SK-N-MC (cell line): ENCODE measurements at regions not wholly inside any gene's neighbourhood (a gene's known extent, or its start where the extent isn't known, plus 50 kb on each side); places are given as distances from the start of the nearest gene placed in this dataset.

ENCODE experiments used
- DNase-seq: peaks from one replicate; pipeline ENCODE4 v3.0.0-alpha.2; 2011; ENCODE audit warnings: low read depth, low spot score
- H3K27ac ChIP-seq: fragments of 200-600 bp; sonication (generic); 2 replicates; pipeline ENCODE4 v1.5.1; 2016; ENCODE audit warnings: mixed run types
- H3K36me3 ChIP-seq: fragments of 200-600 bp; sonication (generic); 2 replicates; pipeline ENCODE4 v1.6.1; 2017; ENCODE audit warnings: antibody characterized with exemption, low read length, mixed read lengths; ENCODE audit not compliant: insufficient read depth
- H3K4me3 ChIP-seq: fragments of 200-600 bp; sonication (generic); 2 replicates; pipeline ENCODE4 v1.5.1; 2016
- H3K9ac ChIP-seq: fragments of 200-600 bp; sonication (generic); 2 replicates; pipeline ENCODE4 v1.8.0; 2017; ENCODE audit warnings: mixed run types, mixed read lengths; ENCODE audit not compliant: insufficient read length
- H3K9me3 ChIP-seq: fragments of 200-600 bp; sonication (generic); 2 replicates; pipeline ENCODE4 v1.6.1; 2017; ENCODE audit warnings: low read depth, mild to moderate bottlenecking, antibody characterized with exemption, low read length, moderate library complexity, mixed read lengths
- EZH2 ChIP-seq: fragments of 200-600 bp; sonication (generic); IDR thresholded peaks from one replicate; pipeline ENCODE4 v1.6.1; 2017; ENCODE audit warnings: antibody characterized with exemption
- FOXP2 ChIP-seq: optimal IDR thresholded peaks from 2 replicates; pipeline ENCODE3; 2011; ENCODE audit warnings: mild to moderate bottlenecking, moderate library complexity; ENCODE audit not compliant: insufficient read depth; ENCODE audit errors: extremely low read length, control extremely low read depth
- POLR2AphosphoS5 ChIP-seq: IDR thresholded peaks from 2 replicates; pipeline ENCODE4 v1.6.1; 2012; ENCODE audit warnings: mild to moderate bottlenecking, low read depth, low read length, borderline replicate concordance

DNA sequence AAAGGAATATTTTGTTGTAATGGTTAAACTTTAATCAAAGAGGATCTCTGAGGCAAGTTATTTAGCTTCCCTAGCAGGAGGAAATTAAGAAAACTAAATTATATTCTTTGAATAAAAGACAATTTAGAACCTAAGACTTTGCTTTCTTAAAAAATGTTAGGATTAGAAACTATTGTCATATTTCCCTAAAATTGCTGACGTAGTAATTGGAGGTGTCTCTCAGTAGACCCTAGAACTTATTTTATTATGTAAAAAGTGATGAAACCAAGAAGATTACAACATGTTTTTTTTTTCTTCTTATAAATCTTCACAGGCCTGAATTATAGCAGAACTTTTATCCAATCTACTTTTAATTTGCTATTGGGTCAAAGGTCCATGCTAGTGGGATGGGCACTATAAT lies 363.3 kb upstream of the THRB start:
- TF ChIP-seq EZH2: no peak
- TF ChIP-seq POLR2AphosphoS5: no peak
- no peak for TF ChIP-seq FOXP2
- Histone ChIP-seq H3K9ac (no peak overlapping the region), H3K27ac (no peak overlapping the region), H3K9me3 (no peaks in the 10 kb centered on the region), H3K4me3 (no peak overlapping the region), H3K36me3 (no peaks in the 10 kb centered on the region)
- DNase-seq: no peak

DNA sequence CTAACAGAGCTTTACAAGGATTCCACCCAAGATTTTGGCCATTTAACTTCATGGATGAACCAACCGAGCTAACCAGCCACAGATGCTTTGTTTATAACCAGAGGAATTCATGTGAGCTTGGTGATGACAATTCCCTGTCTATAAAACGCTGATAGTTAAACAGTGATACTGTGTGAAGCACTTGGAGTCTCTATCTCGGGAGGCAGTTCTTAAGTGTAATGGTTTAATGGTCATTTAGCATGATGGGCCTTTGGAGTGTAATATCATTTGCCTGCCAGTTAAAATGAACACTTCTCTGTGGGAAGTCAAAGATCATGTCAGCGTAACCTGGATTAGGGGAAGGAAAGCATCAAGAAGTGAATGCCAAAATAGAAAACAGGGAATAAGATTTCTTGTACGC lies 368.6 kb upstream of the THRB start:
- H3K9ac ChIP-seq: no peak overlapping the region
- DNase-seq: no peak
- no peaks in the 10 kb centered on the region for H3K36me3 ChIP-seq
- H3K4me3 ChIP-seq: no peak overlapping the region
- no peaks in the 10 kb centered on the region for H3K9me3 ChIP-seq
- TF ChIP-seq POLR2AphosphoS5 (no peak), FOXP2 (no peak), EZH2 (no peak)
- H3K27ac ChIP-seq: no peak overlapping the region

DNA sequence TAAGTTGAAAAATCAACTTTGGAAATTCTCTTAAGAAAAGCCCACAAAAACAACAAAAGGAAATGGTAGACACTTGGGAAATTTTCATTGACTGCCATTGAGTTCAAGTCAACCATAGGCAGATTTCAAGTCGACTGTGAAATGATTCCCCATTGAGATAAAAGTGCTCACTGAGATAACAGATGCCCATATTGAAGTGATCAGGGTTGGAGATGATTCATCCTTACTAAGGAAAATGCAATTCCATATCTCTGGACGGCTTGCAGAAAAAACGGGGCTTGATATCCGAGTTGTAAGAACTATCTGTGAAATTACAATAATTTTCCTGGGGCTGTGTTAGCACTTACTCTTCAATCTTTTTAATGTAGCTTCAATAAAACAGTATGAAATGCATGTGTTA lies 373.1 kb upstream of the THRB start:
- no peak for DNase-seq
- Histone ChIP-seq H3K27ac (no peak overlapping the region), H3K36me3 (no peaks in the 10 kb centered on the region), H3K9me3 (no peaks in the 10 kb centered on the region), H3K4me3 (no peak overlapping the region), H3K9ac (no peak overlapping the region)
- TF ChIP-seq FOXP2: no peak
- no peak for TF ChIP-seq EZH2
- TF ChIP-seq POLR2AphosphoS5: no peak

DNA sequence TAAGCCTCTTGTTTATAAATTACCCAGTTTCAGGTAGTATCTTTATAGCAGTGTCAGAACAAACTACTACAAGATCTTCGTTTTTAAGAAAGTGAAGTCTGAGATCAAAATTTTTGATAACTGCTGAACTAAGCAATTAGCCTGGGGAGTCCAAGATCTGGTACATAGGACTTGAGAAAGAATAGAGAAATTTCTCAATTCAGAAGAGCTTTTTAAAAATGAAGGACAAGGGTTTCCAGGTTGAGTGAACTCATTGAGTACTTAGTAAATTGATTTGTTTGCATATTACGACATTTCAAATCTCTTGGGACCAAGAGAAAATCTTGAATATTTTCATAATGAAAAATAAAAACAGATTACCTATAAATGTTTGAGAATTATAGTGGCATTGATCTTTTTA lies 386.6 kb upstream of the THRB start:
- no peak for DNase-seq
- no peak overlapping the region for H3K4me3 ChIP-seq
- H3K27ac ChIP-seq: no peak overlapping the region
- no peak overlapping the region for H3K9ac ChIP-seq
- no peaks in the 10 kb centered on the region for H3K9me3 ChIP-seq
- TF ChIP-seq FOXP2 (no peak), POLR2AphosphoS5 (no peak), EZH2 (no peak)
- no peaks in the 10 kb centered on the region for H3K36me3 ChIP-seq

DNA sequence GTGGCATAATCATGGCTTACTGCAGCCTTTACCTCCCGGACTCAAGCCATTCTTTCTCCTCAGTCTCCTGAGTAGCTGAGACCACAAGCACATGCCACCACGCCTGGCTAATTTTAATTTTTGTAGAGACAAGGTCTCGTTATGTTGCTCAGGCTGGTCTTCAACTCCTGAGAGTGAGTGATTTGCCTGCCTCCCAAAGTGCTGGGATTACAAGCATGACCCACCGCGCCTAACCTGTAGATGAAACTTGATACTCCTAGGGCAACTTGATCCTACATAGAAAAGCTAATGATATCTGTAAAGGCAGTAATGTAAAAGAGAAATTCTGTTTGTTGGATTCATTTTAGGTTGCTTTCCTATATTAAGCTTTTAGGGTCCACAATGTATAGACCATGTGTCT lies 391.9 kb upstream of the THRB start:
- Histone ChIP-seq H3K27ac (no peak overlapping the region), H3K36me3 (no peaks in the 10 kb centered on the region), H3K4me3 (no peak overlapping the region), H3K9ac (no peak overlapping the region), H3K9me3 (no peaks in the 10 kb centered on the region)
- DNase-seq: no peak
- TF ChIP-seq FOXP2 (no peak), EZH2 (no peak), POLR2AphosphoS5 (no peak)

DNA sequence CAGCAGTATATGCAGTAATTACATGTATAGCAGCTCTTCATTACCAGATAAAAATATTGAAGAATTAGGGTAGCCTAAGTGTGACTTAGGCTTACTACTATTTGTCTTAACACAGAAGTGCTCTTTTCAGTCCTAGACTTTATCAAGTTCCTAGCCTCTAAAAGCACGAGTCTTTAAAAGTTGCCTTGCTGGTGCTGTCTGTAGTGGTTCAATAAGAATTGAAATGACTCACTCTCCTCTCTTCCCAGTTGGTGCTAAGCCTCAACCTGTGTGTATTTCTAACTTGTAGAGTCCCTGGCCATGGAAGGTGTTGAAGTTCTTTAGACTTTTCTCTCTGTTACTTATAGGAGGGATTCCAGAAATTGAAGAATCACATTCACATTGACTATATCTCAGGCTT lies 395.4 kb upstream of the THRB start:
- TF ChIP-seq FOXP2: no peak
- no peak for TF ChIP-seq POLR2AphosphoS5
- no peak for TF ChIP-seq EZH2
- no peak overlapping the region for H3K9ac ChIP-seq
- no peaks in the 10 kb centered on the region for H3K9me3 ChIP-seq
- H3K36me3 ChIP-seq: no peaks in the 10 kb centered on the region
- H3K27ac ChIP-seq: no peak overlapping the region
- DNase-seq: no peak
- no peak overlapping the region for H3K4me3 ChIP-seq

DNA sequence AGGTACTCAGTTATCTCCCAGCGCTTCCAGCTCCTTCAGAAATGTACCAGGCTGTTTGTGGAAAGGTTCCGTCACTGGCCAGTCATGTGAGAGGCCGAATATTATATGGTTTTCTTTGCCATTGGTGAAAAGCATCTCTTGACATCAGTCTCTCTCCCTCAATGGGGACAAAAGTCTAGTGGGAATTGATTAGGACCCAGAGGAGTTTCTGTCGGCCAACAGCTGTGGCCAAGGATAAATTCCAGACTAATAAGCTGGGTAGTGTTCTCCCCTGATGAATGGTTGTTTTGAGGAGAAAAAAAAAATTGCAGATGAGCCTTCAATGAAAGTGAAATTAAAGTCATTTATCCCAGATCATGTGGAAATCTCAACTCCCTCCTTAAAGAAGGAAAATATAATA lies 404.7 kb upstream of the THRB start:
- no peaks in the 10 kb centered on the region for H3K36me3 ChIP-seq
- DNase-seq: no peak
- H3K9ac ChIP-seq: no peak overlapping the region

DNA sequence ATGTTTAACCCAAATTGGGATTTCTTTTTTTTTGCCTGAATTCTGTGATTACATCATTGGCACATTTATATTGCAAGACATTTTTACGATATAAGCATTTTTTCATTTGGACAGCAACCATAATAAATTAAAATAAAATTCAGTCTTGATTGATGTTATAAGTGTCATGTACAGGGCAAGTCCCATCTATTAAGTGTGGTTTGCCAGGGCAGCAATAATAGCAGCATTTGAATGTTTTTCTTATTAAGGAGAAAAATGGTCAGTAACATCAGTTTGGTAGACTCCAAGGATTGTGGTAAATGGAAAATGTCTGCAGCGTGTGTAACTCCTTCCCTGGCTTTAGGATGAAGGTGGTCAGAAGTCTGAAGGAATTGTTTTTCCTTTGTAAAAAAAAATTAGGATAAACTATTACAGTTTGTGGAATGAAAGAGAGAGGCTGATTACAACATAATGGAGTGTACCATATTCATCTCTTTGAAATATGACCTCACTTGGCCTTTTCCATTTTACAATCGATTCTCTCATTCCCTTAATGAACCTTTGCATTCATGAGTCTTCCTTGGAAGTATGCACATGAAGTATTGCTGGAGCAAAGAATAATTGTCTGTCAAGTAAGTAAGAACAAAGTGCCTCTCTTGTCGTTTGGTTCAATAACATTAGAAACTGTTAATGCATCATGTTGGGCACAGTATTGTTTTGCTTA lies 405.4 kb upstream of the THRB start:
- DNase-seq: no peak
- TF ChIP-seq POLR2AphosphoS5 (no peak), EZH2 (no peak), FOXP2 (no peak)
- Histone ChIP-seq H3K27ac (no peak overlapping the region), H3K9ac (no peak overlapping the region), H3K9me3 (no peaks in the 10 kb centered on the region), H3K36me3 (no peaks in the 10 kb centered on the region), H3K4me3 (no peak overlapping the region)

More for the DNA sequence above, 404.7 kb upstream of the THRB start:
- H3K27ac ChIP-seq: no peak overlapping the region
- no peak for TF ChIP-seq EZH2
- no peak for TF ChIP-seq FOXP2
- TF ChIP-seq POLR2AphosphoS5: no peak
- no peaks in the 10 kb centered on the region for H3K9me3 ChIP-seq
- H3K4me3 ChIP-seq: no peak overlapping the region

DNA sequence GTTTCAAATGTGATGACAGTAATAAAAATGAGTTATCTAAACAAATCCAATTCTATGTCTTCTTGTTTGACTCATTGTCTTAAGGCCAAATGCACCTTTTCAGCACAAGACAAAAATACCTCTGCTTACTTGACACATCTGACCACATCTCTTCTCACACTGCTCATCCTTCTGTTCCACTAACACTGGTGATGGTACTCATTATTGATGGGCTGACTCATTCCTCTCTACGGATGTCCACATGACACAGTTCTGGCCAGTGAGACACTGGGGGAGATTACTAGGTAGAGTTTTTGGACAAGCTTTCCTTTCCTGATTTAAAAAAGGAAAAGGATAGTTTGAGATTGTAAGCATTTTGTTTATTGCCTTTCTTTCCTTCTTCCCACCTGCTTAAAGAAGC lies 410.6 kb upstream of the THRB start:
- Histone ChIP-seq H3K27ac (no peak overlapping the region), H3K4me3 (no peak overlapping the region), H3K36me3 (no peaks in the 10 kb centered on the region), H3K9me3 (no peaks in the 10 kb centered on the region), H3K9ac (no peak overlapping the region)
- TF ChIP-seq POLR2AphosphoS5 (no peak), EZH2 (no peak), FOXP2 (no peak)
- DNase-seq: no peak
